ENCODE measurements at regions not wholly inside any gene's neighbourhood (a gene's known extent, or its start where the extent isn't known, plus 50 kb on each side); places are given as distances from the start of the nearest gene placed in this dataset.
"Not testable (repeated sequence)": the region's sequence is repeated elsewhere in the genome, so short reads cannot be mapped to it uniquely, and the experiment has no call there.

- DNase-seq (ENCODE audit: low spot score) = not testable (repeated sequence)
Measured at GRCh38 chr7:101679653-101680173, 50.6 kb upstream of the MYL10 start.

- no peak for DNase-seq (ENCODE audit: low spot score)
Measured at GRCh38 chr7:101680406-101681145, 51.5 kb upstream of the MYL10 start.

DNA sequence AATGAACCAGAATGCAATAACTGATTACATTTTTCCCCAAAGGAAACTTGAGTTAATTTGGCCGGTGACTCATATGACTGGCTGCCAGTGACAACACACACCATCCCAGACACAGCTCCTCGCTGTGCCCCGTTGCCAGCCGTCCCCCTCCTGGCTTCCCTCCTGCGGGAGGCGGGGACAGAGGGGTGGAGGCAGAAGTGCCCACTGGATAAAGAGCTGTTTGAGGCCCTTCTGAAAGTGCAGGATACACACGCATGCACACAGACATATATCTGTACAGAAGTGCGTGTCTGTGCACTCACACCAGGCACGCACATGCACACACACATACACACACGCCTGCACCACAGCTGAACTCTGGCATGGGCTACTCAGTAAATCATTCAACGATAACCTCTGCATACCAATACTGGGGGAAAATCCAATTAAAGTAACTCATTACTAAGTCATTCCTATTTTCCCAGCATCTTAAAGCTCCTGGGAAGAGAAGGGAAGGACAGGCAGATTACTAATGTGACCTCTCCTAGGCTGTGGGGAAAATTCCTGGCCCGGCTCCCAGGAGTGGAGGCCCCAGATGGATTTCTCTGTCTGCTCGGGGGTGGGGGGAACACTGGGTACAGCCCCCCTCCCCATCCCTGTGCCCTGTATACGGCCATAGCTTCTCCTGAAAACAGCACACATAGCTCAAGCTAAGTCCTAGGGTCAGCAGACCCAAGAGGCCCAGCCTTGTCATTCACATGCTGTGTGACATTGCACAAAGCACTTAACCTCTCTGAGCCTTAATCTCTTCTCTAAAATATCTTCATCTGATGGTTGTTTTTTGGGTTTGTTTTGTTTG lies 52.3 kb upstream of the MYL10 start:
- peak; percentile 73 for DNase-seq (ENCODE audit: low spot score)

DNA sequence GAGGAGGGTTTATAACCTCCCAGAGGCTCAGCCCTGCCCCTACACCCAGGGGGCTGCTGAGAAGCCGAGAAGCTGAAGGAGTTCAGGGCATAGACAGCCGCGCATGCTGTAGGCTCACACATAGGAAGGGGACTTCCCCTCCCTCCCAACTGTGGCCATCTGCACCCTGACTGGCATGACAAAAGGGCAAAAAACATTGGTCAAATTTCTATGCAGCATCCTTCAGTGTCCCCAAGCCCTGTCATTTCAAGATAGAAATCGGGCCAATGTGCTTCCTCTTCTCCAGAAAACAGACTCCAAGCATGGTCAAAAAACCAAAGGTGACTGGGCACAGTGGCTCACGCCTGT lies 55.9 kb upstream of the MYL10 start:
- DNase-seq (ENCODE audit: low spot score) = no peak

DNA sequence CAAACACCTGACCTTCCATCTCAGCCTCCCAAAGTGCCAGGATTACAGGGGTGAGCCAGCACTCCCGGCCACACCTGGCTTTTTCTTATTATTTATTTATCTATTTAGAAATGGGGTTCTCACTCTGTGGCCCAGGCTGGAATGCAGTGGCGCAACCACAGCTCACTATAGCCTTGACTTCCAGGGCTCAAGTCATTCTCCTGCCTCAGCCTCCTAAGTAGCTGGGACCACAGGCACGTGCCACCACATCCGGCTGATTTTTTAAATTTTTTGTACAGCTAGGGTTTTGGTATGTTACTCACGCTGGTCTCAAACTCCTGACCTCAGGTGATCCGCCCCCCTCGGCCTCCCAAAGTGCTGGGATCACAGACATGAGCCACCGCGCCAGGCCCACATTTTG lies 56.9 kb upstream of the MYL10 start:
- DNase-seq (ENCODE audit: low spot score) = no peak

- DNase-seq (ENCODE audit: low spot score) = no peak
Measured at GRCh38 chr7:101687081-101687480, 58.0 kb upstream of the MYL10 start.

- no peak for DNase-seq (ENCODE audit: low spot score)
Measured at GRCh38 chr7:101687791-101688182, 58.7 kb upstream of the MYL10 start.

DNA sequence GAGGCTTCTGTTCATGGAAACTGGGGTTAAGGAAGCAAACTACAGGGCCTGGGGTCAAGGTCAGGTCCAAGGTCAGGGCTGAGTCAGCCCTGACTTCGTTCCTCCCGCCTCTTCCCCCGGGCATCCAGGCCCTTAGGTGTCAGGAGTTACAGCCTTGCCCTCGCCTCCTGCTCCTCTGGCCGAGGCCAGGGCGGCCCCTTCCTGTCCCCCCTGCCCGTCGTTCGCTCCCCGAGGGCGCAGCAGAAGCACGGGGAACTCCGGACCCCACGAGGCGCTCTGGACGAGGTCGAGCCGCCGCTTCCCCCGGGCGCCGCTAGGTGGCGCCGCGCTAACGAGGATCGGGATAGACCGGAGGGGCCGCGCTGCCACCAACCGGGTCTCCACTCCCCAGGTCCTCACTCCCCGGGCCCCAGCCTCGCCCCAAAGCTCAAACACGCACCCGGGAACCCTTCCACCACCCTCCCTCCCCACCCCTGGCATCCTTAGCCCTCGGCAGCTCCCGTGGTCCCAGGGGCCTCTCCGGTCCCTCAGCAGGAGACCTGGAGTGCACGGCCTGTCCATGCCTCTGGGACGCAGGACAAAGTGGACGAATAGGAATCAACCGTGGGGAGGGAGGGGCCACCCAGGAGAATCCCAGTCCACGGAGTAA lies 59.2 kb upstream of the MYL10 start:
- peak; percentile 80 for DNase-seq (ENCODE audit: low spot score)

GRCh38 chr7:101688995-101689907 lies 60.2 kb upstream of the MYL10 start:
- no peak for DNase-seq (ENCODE audit: low spot score)

- peak; percentile 27 for DNase-seq (ENCODE audit: low spot score)
Measured at GRCh38 chr7:101690061-101690460, 61.0 kb upstream of the MYL10 start.

GRCh38 chr7:101691822-101692384 lies 62.8 kb upstream of the MYL10 start:
- DNase-seq (ENCODE audit: low spot score) = peak; percentile 30

GRCh38 chr7:101693498-101694091 lies 64.5 kb upstream of the MYL10 start:
- DNase-seq (ENCODE audit: low spot score) = no peak

- no peak for DNase-seq (ENCODE audit: low spot score)
Measured at GRCh38 chr7:101698964-101699363, 69.9 kb upstream of the MYL10 start.

DNA sequence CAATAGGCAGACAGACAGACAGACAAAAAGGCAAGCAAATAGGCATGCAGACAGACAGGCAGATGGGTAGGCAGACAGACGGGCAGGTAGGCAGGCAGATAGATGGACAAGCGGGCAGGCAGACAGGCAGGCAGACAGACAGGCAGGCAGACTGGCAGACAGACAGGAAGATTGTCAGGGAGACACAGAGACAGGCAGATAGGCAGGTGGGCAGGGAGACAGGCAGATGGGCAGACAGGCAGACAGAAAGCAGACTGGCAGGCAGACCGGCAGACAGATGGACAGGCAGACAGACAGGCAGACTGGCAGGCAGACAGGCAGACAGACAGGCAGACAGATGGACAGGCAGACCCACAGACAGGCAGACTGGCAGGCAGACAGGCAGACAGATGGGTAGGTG lies 70.3 kb upstream of the MYL10 start:
- DNase-seq (ENCODE audit: low spot score) = no peak

DNA sequence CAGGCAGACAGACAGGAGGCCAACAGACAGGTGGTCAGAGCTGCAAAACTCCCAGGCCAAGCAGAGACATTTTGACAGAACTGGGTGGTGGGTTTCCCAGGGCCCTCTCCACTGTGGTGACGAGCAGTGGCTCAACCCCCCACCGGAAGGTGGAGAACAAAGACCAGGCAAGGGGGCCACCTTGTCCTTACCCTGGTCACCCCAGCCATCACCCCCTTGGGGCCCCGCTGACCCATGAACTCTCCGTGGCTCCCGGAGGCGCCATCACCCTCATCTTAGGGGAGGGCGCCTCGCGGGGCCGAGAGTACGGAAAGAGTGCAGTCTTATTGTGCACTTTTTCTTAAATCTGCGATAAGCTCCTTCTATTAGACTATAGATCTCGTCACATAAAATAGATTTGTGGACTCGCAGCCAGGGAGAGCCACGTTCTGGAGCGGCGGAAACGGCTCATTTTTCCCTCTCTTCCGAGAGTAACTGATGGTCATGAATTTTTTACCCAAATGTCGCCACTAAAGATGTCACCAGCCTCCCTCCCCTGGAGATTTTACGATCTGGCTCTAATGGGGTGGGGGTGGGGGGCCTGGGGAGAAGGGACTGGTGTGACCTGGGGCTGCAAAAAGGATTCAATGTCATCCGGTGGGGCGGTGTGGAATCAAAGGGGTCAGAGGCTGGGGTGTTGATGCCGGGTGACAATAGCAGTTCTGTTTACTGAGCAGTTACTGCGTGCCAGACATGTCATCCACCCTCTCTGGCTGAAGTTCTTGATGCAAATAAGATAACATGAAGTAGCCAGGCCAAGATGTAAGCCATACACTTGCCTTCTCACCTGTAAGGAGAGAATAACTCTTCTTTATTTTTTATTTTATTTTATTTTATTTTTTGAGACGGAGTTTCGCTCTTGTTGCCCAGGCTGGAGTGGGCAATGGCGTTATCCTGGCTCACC lies 71.1 kb upstream of the MYL10 start:
- DNase-seq (ENCODE audit: low spot score) = no peak

DNA sequence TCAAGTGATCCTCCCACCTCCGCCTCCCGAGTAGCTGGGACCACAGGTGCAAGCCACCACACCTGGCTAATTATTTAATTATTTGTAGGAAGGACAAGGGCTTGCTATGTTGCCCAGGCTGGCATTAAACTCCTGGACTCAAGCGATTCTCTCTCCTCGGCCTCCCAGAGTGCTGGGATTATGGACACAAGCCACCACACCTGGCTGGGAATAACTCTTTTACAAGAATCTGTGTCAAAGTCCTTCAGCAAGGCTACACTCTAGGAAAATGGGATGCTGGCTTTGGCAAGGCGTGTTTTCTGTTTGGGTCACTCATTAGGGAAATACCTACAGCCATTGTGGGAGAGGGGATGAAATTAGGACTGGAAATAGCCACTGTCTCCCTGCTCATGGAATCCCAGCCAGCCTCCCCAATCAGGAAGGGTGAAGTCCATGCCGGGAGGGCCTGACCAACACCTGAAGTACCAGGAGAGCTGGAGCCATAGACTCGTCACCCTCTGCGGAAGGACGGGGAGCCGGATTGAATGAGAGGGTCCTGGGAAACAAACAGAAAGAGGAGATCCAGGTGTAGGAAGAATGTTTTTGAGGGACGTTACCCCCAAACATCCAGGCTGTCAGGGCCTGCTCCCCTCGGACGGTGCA lies 72.2 kb upstream of the MYL10 start:
- no peak for DNase-seq (ENCODE audit: low spot score)

DNA sequence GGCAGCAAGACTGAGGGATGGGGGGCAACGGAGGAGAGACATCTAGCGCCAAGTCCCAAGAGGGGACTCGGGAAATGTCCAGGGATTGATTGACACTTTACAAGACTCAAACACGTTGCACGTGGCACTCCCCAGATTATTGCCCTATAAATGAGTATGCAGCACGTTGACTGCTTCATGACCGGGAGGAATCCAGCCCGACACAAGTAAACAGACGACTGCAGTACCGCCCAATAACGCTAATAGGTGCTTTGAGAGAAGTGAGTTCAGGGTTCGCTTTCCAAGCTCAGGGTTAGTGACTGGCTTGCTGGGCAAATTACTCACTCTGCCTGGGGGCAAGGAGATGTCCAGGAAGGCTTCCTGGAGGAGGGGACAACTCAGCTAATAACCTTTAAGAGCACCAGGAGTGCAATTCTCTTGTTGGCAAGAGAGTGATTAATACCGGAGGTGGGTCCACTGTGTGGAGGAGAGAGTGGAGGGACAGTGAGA lies 73.3 kb upstream of the MYL10 start:
- DNase-seq (ENCODE audit: low spot score) = no peak

DNA sequence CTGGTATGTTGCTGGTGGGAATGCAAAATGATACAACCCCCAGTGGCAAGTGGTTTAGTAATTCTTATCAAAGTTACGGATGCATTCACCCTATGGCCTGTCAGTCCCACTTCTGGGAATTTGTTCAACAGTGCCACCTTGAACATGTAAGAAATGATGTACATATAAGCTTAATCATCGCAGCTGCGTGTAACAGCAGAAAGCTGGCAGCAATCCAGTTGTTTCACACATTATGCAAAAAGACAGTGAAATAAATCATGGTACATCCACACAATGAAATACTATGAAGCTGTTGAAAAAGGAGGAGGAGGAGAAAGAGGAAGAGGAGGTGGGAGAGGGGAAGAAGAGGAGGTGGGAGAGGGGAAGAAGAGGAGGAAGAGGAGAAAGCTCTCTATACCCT lies 76.2 kb upstream of the MYL10 start:
- no peak for DNase-seq (ENCODE audit: low spot score)

- no peak for DNase-seq (ENCODE audit: low spot score)
Measured at GRCh38 chr7:101707587-101707986, 78.5 kb upstream of the MYL10 start.
